GM12872 (cell line): ENCODE measurements at regions not wholly inside any gene's neighbourhood (a gene's known extent, or its start where the extent isn't known, plus 50 kb on each side); places are given as distances from the start of the nearest gene placed in this dataset.

Experiments
- CTCF ChIP-seq: IDR thresholded peaks from 3 replicates; pipeline ENCODE4 v1.5.1; 2011; ENCODE audit warnings: low read depth, mild to moderate bottlenecking, low read length, moderate library complexity; ENCODE audit not compliant: insufficient read depth

- no peak for TF ChIP-seq CTCF
Measured at GRCh38 chr2:3899536-3900155, 196.3 kb downstream of the DCDC2C start.

- TF ChIP-seq CTCF, result no peak
Measured at GRCh38 chr2:3902131-3902530, 198.8 kb downstream of the DCDC2C start.

- TF ChIP-seq CTCF, result no peak
Measured at GRCh38 chr2:3904061-3904460, 200.7 kb downstream of the DCDC2C start.

- no peak for TF ChIP-seq CTCF
Measured at GRCh38 chr2:3911882-3912455, 208.6 kb downstream of the DCDC2C start.

GRCh38 chr2:3913166-3913565 lies 209.8 kb downstream of the DCDC2C start:
- TF ChIP-seq CTCF, result no peak

- no peak for TF ChIP-seq CTCF
Measured at GRCh38 chr2:3914241-3914640, 210.9 kb downstream of the DCDC2C start.

GRCh38 chr2:3927031-3927430 lies 223.7 kb downstream of the DCDC2C start:
- no peak for TF ChIP-seq CTCF
